ENCODE measurements at regions not wholly inside any gene's neighbourhood (a gene's known extent, or its start where the extent isn't known, plus 50 kb on each side); places are given as distances from the start of the nearest gene placed in this dataset.

GRCh38 chr21:41068496-41068895 lies 99.5 kb upstream of the BACE2 start:
- no peaks in the 10 kb centered on the region for H3K27me3 ChIP-seq
- DNase-seq = no peak
- no peak overlapping the region for H3K27ac ChIP-seq
- no peaks in the 10 kb centered on the region for H3K36me3 ChIP-seq
- TF ChIP-seq CTCF (IDR thresholded peaks at IDR 0.05) (no peak), POLR2A (IDR thresholded peaks at IDR 0.05) (no peak)
- H3K4me3 ChIP-seq = no peak overlapping the region
- peaks cover 0 to 5% (median 0%) of the 10 kb centered on the region in 4 donors for H3K4me1 ChIP-seq
- no peaks in the 10 kb centered on the region for H3K9me3 ChIP-seq

- no peaks in the 10 kb centered on the region for H3K36me3 ChIP-seq
- no peaks in the 10 kb centered on the region for H3K27me3 ChIP-seq
- H3K4me3 ChIP-seq = no peak overlapping the region
- no peak overlapping the region for H3K27ac ChIP-seq
- TF ChIP-seq CTCF (IDR thresholded peaks at IDR 0.05) = peak; percentile 5 to 71 (median 62)
- TF ChIP-seq POLR2A (IDR thresholded peaks at IDR 0.05) = no peak
- H3K4me1 ChIP-seq = peaks cover 0 to 5% (median 0%) of the 10 kb centered on the region in 4 donors
- no peaks in the 10 kb centered on the region for H3K9me3 ChIP-seq
- DNase-seq = peak; percentile 45 to 81 (median 79)
Observed at GRCh38 chr21:41068967-41069642, 98.9 kb upstream of the BACE2 start.

- Histone ChIP-seq H3K4me1 (peaks cover 0 to 5% (median 0%) of the 10 kb centered on the region in 4 donors), H3K27ac (no peak overlapping the region), H3K36me3 (no peaks in the 10 kb centered on the region), H3K27me3 (no peaks in the 10 kb centered on the region), H3K4me3 (no peak overlapping the region), H3K9me3 (no peaks in the 10 kb centered on the region)
- no peak for TF ChIP-seq POLR2A (IDR thresholded peaks at IDR 0.05)
- no peak for TF ChIP-seq CTCF (IDR thresholded peaks at IDR 0.05)
- no peak for DNase-seq
Observed at GRCh38 chr21:41070284-41070683, 97.7 kb upstream of the BACE2 start.

GRCh38 chr21:41071258-41072171 lies 96.4 kb upstream of the BACE2 start:
- H3K36me3 ChIP-seq = no peaks in the 10 kb centered on the region
- TF ChIP-seq CTCF (IDR thresholded peaks at IDR 0.05) (no peak), POLR2A (IDR thresholded peaks at IDR 0.05) (no peak)
- H3K4me3 ChIP-seq = no peak overlapping the region
- no peak for DNase-seq
- H3K27me3 ChIP-seq = no peaks in the 10 kb centered on the region
- peaks cover 0 to 5% (median 0%) of the 10 kb centered on the region in 4 donors for H3K4me1 ChIP-seq
- H3K9me3 ChIP-seq = no peaks in the 10 kb centered on the region
- no peak overlapping the region for H3K27ac ChIP-seq

GRCh38 chr21:41073558-41073957 lies 94.4 kb upstream of the BACE2 start:
- no peaks in the 10 kb centered on the region for H3K27me3 ChIP-seq
- H3K9me3 ChIP-seq = no peaks in the 10 kb centered on the region
- peaks cover 0 to 4% (median 0%) of the 10 kb centered on the region in 4 donors for H3K4me1 ChIP-seq
- no peaks in the 10 kb centered on the region for H3K36me3 ChIP-seq
- no peak overlapping the region for H3K27ac ChIP-seq
- H3K4me3 ChIP-seq = no peak overlapping the region
- TF ChIP-seq POLR2A (IDR thresholded peaks at IDR 0.05) = no peak
- TF ChIP-seq CTCF (IDR thresholded peaks at IDR 0.05) = no peak
- no peak for DNase-seq

Measured in Peyer's patch (tissue), 4 donors.